WTC11 (cell line): ENCODE measurements at regions not wholly inside any gene's neighbourhood (a gene's known extent, or its start where the extent isn't known, plus 50 kb on each side); places are given as distances from the start of the nearest gene placed in this dataset.

Source experiments
- ATAC-seq: fragments of 200-7000 bp; cut with Tn5 transposase; 2 replicates; pipeline ENCODE4 v1.10.0; 2021; ENCODE audit warnings: mild to moderate bottlenecking, moderate library complexity
- CTCF ChIA-PET: fragments of 300-600 bp; sonication (Branson Sonifier 250); formaldehyde crosslinking; loops from one replicate; lab custom pipeline; 2021; ENCODE audit warnings: antibody characterized with exemption; lab: Charles Lee
- POLR2A ChIA-PET: fragments of 350-600 bp; sonication (Branson Sonifier 250); formaldehyde crosslinking; loops from one replicate; lab custom pipeline; 2021; ENCODE audit warnings: antibody characterized with exemption; lab: Charles Lee
- DNase-seq: peaks from one replicate; pipeline ENCODE4 v3.0.0; 2021; ENCODE audit warnings: low spot score
- H3K27ac Mint-ChIP-seq: 2 replicates; pipeline ENCODE4 v1.8.0; 2021; ENCODE audit warnings: mixed read lengths
- H3K27me3 Mint-ChIP-seq: 2 replicates; pipeline ENCODE4 v1.8.0; 2021; ENCODE audit warnings: low read depth, mild to moderate bottlenecking, moderate library complexity, mixed read lengths
- H3K36me3 Mint-ChIP-seq: 2 replicates; pipeline ENCODE4 v1.8.0; 2021; ENCODE audit warnings: mixed read lengths
- H3K4me1 Mint-ChIP-seq: 2 replicates; pipeline ENCODE4 v1.8.0; 2022; ENCODE audit warnings: mixed read lengths
- H3K4me3 Mint-ChIP-seq: 2 replicates; pipeline ENCODE4 v1.8.0; 2021; ENCODE audit warnings: mild to moderate bottlenecking, moderate library complexity, mixed read lengths
- H3K9me3 Mint-ChIP-seq: 2 replicates; pipeline ENCODE4 v1.8.0; 2021; ENCODE audit warnings: mixed read lengths
- ARID4B ChIP-seq: sonication (generic); formaldehyde crosslinking; IDR thresholded peaks from 2 replicates; pipeline ENCODE4 v1.8.0; 2023; ENCODE audit warnings: missing genetic modification reagents, mild to moderate bottlenecking, borderline replicate concordance
- ATF2 ChIP-seq: sonication (generic); formaldehyde crosslinking; IDR thresholded peaks from 2 replicates; pipeline ENCODE4 v1.8.1; 2022; ENCODE audit warnings: low read depth, missing genetic modification reagents, borderline replicate concordance
- CTCF ChIP-seq: fragments of 200-600 bp; IDR thresholded peaks from 2 replicates; pipeline ENCODE4 v1.8.0; 2022; ENCODE audit warnings: antibody characterized with exemption
- FOXP1 ChIP-seq: sonication (generic); formaldehyde crosslinking; IDR thresholded peaks from 2 replicates; pipeline ENCODE4 v1.8.0; 2022; ENCODE audit warnings: missing genetic modification reagents, mild to moderate bottlenecking, moderate library complexity, borderline replicate concordance
- GTF2I ChIP-seq: fragments of 250-450 bp; sonication (Bioruptor Pico); conservative IDR thresholded peaks from 2 replicates; pipeline ENCODE4 v1.4.0; 2021; ENCODE audit warnings: mild to moderate bottlenecking
- IRF2 ChIP-seq: sonication (generic); formaldehyde crosslinking; IDR thresholded peaks from 2 replicates; pipeline ENCODE4 v1.8.0; 2022; ENCODE audit warnings: low read depth, missing genetic modification reagents, borderline replicate concordance
- MLX ChIP-seq: sonication (generic); formaldehyde crosslinking; IDR thresholded peaks from 2 replicates; pipeline ENCODE4 v1.8.1; 2023; ENCODE audit warnings: mild to moderate bottlenecking, missing genetic modification reagents, moderate library complexity
- MXD4 ChIP-seq: fragments of 250-450 bp; sonication (Bioruptor Pico); IDR thresholded peaks from 2 replicates; pipeline ENCODE4 v1.8.0; 2021; ENCODE audit warnings: mild to moderate bottlenecking, moderate library complexity, borderline replicate concordance
- PREB ChIP-seq: sonication (generic); formaldehyde crosslinking; IDR thresholded peaks from 2 replicates; pipeline ENCODE4 v1.8.1; 2022; ENCODE audit warnings: mild to moderate bottlenecking, missing genetic modification reagents, moderate library complexity, borderline replicate concordance
- TEAD4 ChIP-seq: sonication (generic); formaldehyde crosslinking; IDR thresholded peaks from 2 replicates; pipeline ENCODE4 v1.8.0; 2022; ENCODE audit warnings: mild to moderate bottlenecking, missing genetic modification reagents
- TP53 ChIP-seq: sonication (generic); formaldehyde crosslinking; IDR thresholded peaks from 2 replicates; pipeline ENCODE4 v1.8.1; 2023; ENCODE audit warnings: mild to moderate bottlenecking, missing genetic modification reagents
- USF2 ChIP-seq: sonication (generic); formaldehyde crosslinking; IDR thresholded peaks from 2 replicates; pipeline ENCODE4 v1.8.1; 2023; ENCODE audit warnings: mild to moderate bottlenecking, missing genetic modification reagents, moderate library complexity
- ZNF396 ChIP-seq: fragments of 250-450 bp; sonication (Bioruptor Pico); IDR thresholded peaks from 2 replicates; pipeline ENCODE4 v1.8.0; 2021; ENCODE audit warnings: mild to moderate bottlenecking, moderate library complexity, borderline replicate concordance

- Mint-ChIP-seq H3K4me1 (no peaks in the 10 kb centered on the region), H3K27ac (no peak overlapping the region), H3K27me3 (no peaks in the 10 kb centered on the region)
- TF ChIP-seq PREB (no peak), FOXP1 (CRISPR knock-in tag) (no peak), GTF2I (CRISPR knock-in tag) (no peak), MXD4 (CRISPR knock-in tag) (no peak), TEAD4 (CRISPR knock-in tag) (no peak), TP53 (CRISPR knock-in tag) (no peak)
- TF ChIP-seq, all 79 proteins: peak for 0
- ChIA-PET POLR2A (no interaction called here), CTCF (interaction anchor here (0.6 kb wide), 1 partner anchor 838 kb away, joined by 3 read pairs; no protein-coding TSS in a partner anchor)
- H3K36me3 Mint-ChIP-seq, result peaks cover 6% of the 10 kb centered on the region
- DNase-seq, result no peak
- peaks cover 14% of the 10 kb centered on the region for H3K9me3 Mint-ChIP-seq
- no peak overlapping the region for H3K4me3 Mint-ChIP-seq
- ATAC-seq, result no peak
Observed at GRCh38 chr2:228321015-228321414, 139.5 kb upstream of the SPHKAP start.

GRCh38 chr2:228318218-228318617, 136.7 kb upstream of the SPHKAP start:
- peak; percentile 66 for DNase-seq

GRCh38 chr2:228312172-228312571, 130.7 kb upstream of the SPHKAP start:
- POLR2A ChIA-PET, result no interaction called here
- Mint-ChIP-seq H3K36me3 (no peaks in the 10 kb centered on the region; the same call in 1 of the 2 replicates), H3K9me3 (peaks cover 11% of the 10 kb centered on the region), H3K27me3 (no peaks in the 10 kb centered on the region), H3K4me1 (peaks cover 4% of the 10 kb centered on the region; the same call in 1 of the 2 replicates), H3K4me3 (no peak overlapping the region), H3K27ac (no peak overlapping the region)
- CTCF ChIA-PET, result no interaction called here
- no peak for ATAC-seq
- no peak for DNase-seq
- TF ChIP-seq ZNF396 (CRISPR knock-in tag) (no peak), USF2 (CRISPR knock-in tag) (no peak), ARID4B (no peak), MLX (CRISPR knock-in tag) (no peak), TEAD4 (CRISPR knock-in tag) (no peak), IRF2 (CRISPR knock-in tag) (no peak)

More at GRCh38 chr2:228318218-228318617, 136.7 kb upstream of the SPHKAP start:
- no peaks in the 10 kb centered on the region for H3K36me3 Mint-ChIP-seq
- ChIA-PET CTCF (interaction anchor here (0.7 to 1.4 kb wide), 2 partner anchors 62 to 271 kb away, joined by 3 to 5 read pairs; no protein-coding TSS in a partner anchor), POLR2A (interaction anchor here (0.7 kb wide), 1 partner anchor 12 kb away, joined by 3 read pairs; no protein-coding TSS in a partner anchor)
- peak; percentile 99 for ATAC-seq
- no peaks in the 10 kb centered on the region for H3K4me1 Mint-ChIP-seq
- no peak overlapping the region for H3K27ac Mint-ChIP-seq
- peak; percentile 48; the same call in 1 of the 2 replicates for TF ChIP-seq CTCF
- TF ChIP-seq ATF2, result no peak
- H3K9me3 Mint-ChIP-seq, result no peaks in the 10 kb centered on the region
- no peak overlapping the region for H3K4me3 Mint-ChIP-seq
- H3K27me3 Mint-ChIP-seq, result no peaks in the 10 kb centered on the region
